ENCODE measurements at regions not wholly inside any gene's neighbourhood (a gene's known extent, or its start where the extent isn't known, plus 50 kb on each side); places are given as distances from the start of the nearest gene placed in this dataset.
"Not testable (repeated sequence)": the region's sequence is repeated elsewhere in the genome, so short reads cannot be mapped to it uniquely, and the experiment has no call there.

DNA sequence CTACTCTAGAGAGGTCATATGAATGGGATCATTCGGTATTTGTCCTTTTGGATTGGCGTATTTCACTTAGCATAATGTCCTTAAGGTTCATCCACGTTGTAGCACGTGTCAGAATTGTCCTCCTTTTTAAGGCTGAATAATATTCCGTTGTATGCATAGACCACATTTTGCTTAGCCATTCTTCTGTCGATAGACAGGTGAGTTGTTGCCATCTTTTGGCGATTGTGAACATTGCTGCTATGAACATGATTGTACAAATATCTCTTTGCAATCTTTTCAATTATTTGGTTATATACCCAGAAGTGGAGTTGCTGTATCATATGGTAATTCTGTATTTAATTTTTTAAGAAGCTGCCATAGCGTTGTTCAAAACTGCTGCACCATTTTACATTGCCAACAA lies 52.4 kb upstream of the GOLGA8J start:
- no peak for DNase-seq (ENCODE audit: low read depth in 2 of 3, low spot score in 1 of 3)

DNA sequence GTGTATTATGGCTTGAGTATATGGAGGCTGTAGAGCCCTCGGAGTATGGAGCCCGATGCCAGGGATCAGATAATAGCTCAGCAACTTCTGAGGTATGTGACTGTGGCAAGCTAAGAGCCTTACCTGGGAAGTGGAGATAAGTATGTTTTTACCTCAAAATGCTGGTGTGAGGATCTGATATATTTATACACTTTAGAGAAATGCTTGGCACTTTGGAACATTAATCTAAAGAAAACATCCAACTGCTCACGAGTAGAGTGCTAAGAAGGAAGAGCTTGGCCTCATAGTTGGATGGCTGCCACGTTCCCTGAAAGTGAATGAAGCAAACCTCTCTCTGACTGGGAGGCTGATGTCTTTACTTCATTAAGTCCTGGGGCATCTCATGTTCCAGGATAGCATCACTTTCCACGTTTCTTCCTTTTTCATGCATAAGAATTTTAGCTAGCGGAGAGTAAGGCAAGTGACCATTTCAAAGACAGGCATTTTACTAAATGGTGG lies 58.9 kb upstream of the GOLGA8J start:
- no peak for DNase-seq (ENCODE audit: low read depth in 2 of 3, low spot score in 1 of 3)

GRCh38 chr15:30010746-30011145 lies 72.0 kb upstream of the GOLGA8J start:
- no peak for DNase-seq (ENCODE audit: low read depth in 2 of 3, low spot score in 1 of 3)

- no peak for DNase-seq (ENCODE audit: low read depth in 2 of 3, low spot score in 1 of 3)
Measured at GRCh38 chr15:30008156-30008555, 74.6 kb upstream of the GOLGA8J start.

DNA sequence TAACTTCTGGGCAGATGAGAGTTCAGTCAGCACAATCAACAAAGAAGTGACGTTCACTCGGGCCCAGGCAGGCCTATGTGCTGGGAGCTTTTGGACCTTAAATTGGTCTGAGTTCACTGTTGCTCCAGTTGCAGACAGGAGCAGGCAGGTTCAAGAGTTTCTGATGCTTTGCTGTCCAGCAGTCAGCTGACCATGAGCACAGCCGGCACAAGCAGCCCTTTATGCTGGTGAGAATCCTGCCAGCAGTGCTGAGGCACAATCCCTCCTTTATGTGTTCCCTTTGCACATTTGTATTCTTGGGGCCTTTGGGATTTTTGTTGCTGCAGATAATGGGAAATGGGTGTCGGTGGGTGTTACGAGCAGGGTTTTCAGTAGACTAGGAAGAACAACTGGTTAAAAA lies 81.2 kb upstream of the GOLGA8J start:
- DNase-seq (ENCODE audit: low read depth in 2 of 3, low spot score in 1 of 3) = no peak

- no peak for DNase-seq (ENCODE audit: low read depth in 2 of 3, low spot score in 1 of 3)
Measured at GRCh38 chr15:29998033-29998432, 84.7 kb upstream of the GOLGA8J start.

DNA sequence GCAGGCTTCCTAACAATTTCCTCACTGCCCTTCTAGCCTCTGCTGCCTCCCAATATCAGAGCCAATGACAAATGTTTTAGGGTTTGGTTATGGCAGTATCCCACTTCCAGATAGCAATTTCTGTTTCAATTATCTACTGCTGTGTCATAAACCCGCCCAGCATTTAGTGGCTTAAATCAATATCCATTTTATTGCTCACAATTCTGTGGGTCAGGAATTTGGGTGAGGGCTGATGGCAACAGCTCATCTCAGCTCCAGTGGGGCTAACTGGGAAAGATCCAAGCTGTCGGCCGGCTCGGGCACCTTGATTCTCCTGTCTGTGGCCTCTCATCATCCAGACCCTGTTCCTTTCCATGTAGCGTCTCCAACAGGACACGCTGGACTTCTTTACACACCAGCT lies 85.3 kb upstream of the GOLGA8J start:
- no peak for DNase-seq (ENCODE audit: low read depth in 2 of 3, low spot score in 1 of 3)

DNA sequence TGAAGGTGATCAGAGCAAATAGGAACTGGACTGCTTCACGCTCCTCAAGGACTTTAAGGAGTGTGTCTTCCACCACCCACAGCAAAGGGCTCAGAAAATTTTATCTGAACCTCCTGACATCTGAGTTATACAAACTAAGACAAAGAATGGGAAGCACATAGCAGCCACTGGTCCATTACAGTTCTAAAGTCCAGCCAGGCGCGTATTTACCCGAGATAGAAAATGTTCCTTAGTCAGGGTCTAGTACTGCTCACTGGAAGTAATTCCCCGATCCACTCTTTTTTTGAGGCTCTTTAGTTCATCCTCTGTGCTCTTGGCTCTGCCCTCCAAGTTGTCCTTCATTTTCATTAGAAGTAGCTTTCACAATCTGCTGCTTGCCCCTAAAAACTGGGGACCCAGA lies 88.5 kb upstream of the GOLGA8J start:
- DNase-seq (ENCODE audit: low read depth in 2 of 3, low spot score in 1 of 3) = no peak

GRCh38 chr15:29990954-29991353 lies 91.8 kb upstream of the GOLGA8J start:
- DNase-seq (ENCODE audit: low read depth in 2 of 3, low spot score in 1 of 3) = no peak

GRCh38 chr15:29990035-29990434 lies 92.7 kb upstream of the GOLGA8J start:
- no peak for DNase-seq (ENCODE audit: low read depth in 2 of 3, low spot score in 1 of 3)

- no peak for DNase-seq (ENCODE audit: low read depth in 2 of 3, low spot score in 1 of 3)
Measured at GRCh38 chr15:29988701-29989100, 94.1 kb upstream of the GOLGA8J start.

GRCh38 chr15:29986946-29987345 lies 95.8 kb upstream of the GOLGA8J start:
- no peak for DNase-seq (ENCODE audit: low read depth in 2 of 3, low spot score in 1 of 3)

DNA sequence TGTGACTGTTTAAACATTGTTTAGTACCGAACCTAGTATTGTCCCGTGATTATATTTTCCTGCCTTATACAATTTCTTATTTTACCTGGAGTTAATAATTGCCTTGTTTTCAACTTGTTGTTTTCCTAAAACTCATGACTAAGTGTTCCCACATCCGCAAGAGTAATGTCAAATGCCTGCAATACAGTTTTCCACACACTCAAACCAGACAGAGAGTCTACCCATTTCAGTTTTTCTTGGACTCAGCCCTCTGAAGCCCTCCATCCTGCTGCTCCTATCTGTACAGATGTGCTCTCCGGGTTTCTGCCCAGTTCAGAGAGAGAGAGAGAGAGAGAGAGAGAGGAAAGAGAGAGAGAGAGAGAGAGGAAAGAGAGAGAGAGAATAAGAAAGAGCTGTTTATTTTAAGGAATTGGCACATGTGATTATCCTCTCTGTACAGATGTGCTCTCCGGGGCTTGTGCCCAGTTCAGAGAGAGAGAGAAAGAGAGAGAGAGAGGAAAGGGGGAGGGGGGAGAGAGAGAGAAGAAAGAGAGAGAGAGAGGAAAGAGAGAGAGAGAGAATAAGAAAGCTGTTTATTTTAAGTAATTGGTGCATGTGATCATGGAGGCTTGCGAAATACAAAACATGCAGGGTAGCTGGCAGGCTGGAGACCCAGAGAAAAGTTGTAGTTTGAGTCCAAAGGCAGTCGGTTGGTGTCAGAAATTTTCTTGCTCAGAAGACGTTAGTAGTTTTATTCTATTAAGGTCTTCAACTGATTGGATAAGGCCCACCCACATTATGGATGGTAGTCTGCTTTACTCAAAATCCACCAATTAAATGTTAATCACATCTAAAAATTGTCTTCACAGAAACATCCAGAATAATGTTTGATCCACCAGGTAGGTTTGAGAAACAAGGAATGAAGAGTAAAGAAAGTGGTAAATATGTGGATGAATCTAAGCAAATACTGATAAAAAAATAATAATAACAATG lies 104.1 kb upstream of the GOLGA8J start:
- DNase-seq (ENCODE audit: low read depth in 2 of 3, low spot score in 1 of 3) = no peak

- not testable (repeated sequence) for DNase-seq (ENCODE audit: low read depth in 2 of 3, low spot score in 1 of 3)
Measured at GRCh38 chr15:29974056-29974455, 108.7 kb upstream of the GOLGA8J start.

GRCh38 chr15:29972051-29972450 lies 110.7 kb upstream of the GOLGA8J start:
- no peak for DNase-seq (ENCODE audit: low read depth in 2 of 3, low spot score in 1 of 3)

DNA sequence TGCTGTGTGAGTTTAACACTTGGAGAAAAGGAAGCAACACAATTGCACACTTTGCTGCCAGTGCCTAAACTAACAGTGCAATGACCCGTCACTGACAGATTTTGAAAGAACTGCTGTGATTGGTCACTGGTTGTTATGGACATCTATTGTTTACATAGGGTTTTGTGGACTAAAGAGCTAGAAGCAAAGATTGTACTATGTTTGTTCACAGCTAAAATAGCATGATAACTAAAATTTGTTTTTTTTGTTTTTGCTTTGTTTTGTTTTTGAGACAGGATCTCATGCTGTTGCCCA lies 112.4 kb upstream of the GOLGA8J start:
- no peak for DNase-seq (ENCODE audit: low read depth in 2 of 3, low spot score in 1 of 3)

GRCh38 chr15:29969562-29970401 lies 113.0 kb upstream of the GOLGA8J start:
- no peak for DNase-seq (ENCODE audit: low read depth in 2 of 3, low spot score in 1 of 3)

GRCh38 chr15:29968895-29969561 lies 113.7 kb upstream of the GOLGA8J start:
- DNase-seq (ENCODE audit: low read depth in 2 of 3, low spot score in 1 of 3) = no peak

GRCh38 chr15:29968099-29968894 lies 114.5 kb upstream of the GOLGA8J start:
- DNase-seq (ENCODE audit: low read depth in 2 of 3, low spot score in 1 of 3) = no peak

GRCh38 chr15:29962407-29962806 lies 120.3 kb upstream of the GOLGA8J start:
- DNase-seq (ENCODE audit: low read depth in 2 of 3, low spot score in 1 of 3) = no peak

Measured in stimulated activated CD4-positive, alpha-beta T cell treated with anti-CD3 and anti-CD28 coated beads, Interleukin-12 subunit alpha, Interleukin-12 subunit beta, amount 100 ng/mL, for 48 hours (primary cell).